Activated CD4-positive, alpha-beta memory T cell treated with anti-CD3 and anti-CD28 coated beads for 36 hours (primary cell): ENCODE measurements at regions not wholly inside any gene's neighbourhood (a gene's known extent, or its start where the extent isn't known, plus 50 kb on each side); places are given as distances from the start of the nearest gene placed in this dataset.
"Not testable (repeated sequence)": the region's sequence is repeated elsewhere in the genome, so short reads cannot be mapped to it uniquely, and the experiment has no call there.

ENCODE experiments used
- CTCF ChIA-PET: fragments of 350-600 bp; sonication (Branson Sonifier 250); formaldehyde crosslinking; loops from one replicate; lab custom pipeline; 2021; ENCODE audit warnings: antibody characterized with exemption, inconsistent platforms; lab: Charles Lee
- POLR2A ChIA-PET: fragments of 350-600 bp; sonication (Branson Sonifier 250); formaldehyde crosslinking; loops from one replicate; lab custom pipeline; 2021; ENCODE audit warnings: antibody characterized with exemption; lab: Charles Lee
- DNase-seq: peaks from one replicate; pipeline ENCODE4 v3.0.0-alpha.2; 2020
- H3K27ac Mint-ChIP-seq: one replicate; pipeline ENCODE4 v1.8.0; 2021; ENCODE audit warnings: mixed read lengths
- H3K27me3 Mint-ChIP-seq: one replicate; pipeline ENCODE4 v1.8.0; 2021; ENCODE audit warnings: mixed read lengths
- H3K36me3 Mint-ChIP-seq: one replicate; pipeline ENCODE4 v1.8.0; 2021; ENCODE audit warnings: mixed read lengths
- H3K4me1 Mint-ChIP-seq: one replicate; pipeline ENCODE4 v1.8.0; 2021; ENCODE audit warnings: low read depth, mixed read lengths
- H3K4me3 Mint-ChIP-seq: one replicate; pipeline ENCODE4 v1.8.0; 2021; ENCODE audit warnings: mild to moderate bottlenecking, mixed read lengths
- H3K9me3 Mint-ChIP-seq: one replicate; pipeline ENCODE4 v1.8.0; 2021; ENCODE audit warnings: mixed read lengths
- intact Hi-C: fragments of 100-400 bp; cut with micrococcal nuclease; formaldehyde crosslinking; loops from one replicate; pipeline ENCODE4 v1.15.1; 2023

DNA sequence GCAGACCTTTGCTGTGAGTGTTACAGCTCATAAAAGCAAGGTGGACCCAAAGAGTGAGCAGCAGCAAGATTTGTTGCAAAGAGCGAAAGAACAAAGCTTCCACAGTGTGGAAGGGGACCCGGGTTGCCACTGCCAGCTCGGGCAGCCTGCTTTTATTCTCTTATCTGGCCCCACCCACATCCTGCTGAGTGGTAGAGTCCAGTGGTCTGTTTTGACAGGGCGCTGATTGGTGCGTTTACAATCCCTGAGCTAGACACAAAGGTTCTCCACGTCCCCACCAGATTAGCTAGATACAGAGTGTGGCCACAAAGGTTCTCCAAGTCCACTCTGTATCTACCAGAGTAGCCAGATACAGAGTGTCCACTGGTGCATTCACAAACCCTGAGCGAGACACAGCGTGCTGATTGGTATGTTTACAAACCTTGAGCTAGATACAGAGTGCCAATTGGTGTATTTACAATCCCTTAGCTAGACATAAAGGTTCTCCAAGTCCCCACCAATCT, 86.2 kb upstream of the C15orf39 start:
- H3K4me3 Mint-ChIP-seq, POLR2A ChIA-PET, H3K36me3 Mint-ChIP-seq, H3K27ac Mint-ChIP-seq, H3K27me3 Mint-ChIP-seq, H3K4me1 Mint-ChIP-seq, CTCF ChIA-PET, DNase-seq, intact Hi-C loops: not testable (repeated sequence)
- peaks cover 14% of the 10 kb centered on the region for H3K9me3 Mint-ChIP-seq

DNA sequence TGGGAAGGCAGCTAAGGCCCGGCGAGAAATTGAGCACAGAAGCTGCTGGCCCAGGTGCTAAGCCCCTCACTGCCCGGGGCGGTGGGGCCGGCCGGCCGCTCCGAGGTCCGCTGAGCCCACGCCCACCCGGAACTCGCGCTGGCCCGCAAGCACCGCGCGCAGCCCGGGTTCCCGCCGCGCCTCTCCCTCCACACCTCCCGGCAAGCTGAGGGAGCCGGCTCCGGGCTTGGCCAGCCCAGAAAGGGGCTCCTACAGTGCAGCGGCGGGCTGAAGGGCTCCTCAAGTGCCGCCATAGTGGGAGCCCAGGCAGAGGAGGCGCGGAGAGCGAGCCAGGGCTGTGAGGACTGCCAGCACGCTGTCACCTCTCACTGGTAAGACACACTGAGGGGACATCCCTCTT, 85.5 kb upstream of the C15orf39 start:
- H3K4me3 Mint-ChIP-seq, H3K4me1 Mint-ChIP-seq, CTCF ChIA-PET, H3K27ac Mint-ChIP-seq, H3K36me3 Mint-ChIP-seq, POLR2A ChIA-PET, DNase-seq, intact Hi-C loops, H3K27me3 Mint-ChIP-seq: not testable (repeated sequence)
- peaks cover 14% of the 10 kb centered on the region for H3K9me3 Mint-ChIP-seq

DNA sequence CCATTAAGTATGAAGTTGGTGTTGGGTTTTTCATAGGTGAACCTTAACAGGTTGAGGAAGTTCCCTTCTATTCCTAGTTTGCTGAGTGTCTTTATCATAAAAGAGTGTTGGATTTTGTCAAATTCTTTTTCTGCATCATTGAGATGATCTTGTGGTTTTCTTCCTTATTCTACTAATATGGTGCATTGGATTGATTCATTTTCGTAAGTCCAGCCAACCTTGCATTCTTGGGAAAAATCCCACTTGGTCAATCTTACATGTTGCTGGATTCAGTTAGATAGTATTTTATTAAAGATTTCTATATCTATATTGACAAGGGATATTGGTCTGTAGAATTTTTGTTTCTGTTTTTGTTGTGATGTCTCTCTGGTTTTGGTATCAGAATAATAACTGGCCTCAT, 83.7 kb upstream of the C15orf39 start:
- ChIA-PET POLR2A (no interaction called here), CTCF (no interaction called here)
- Mint-ChIP-seq H3K4me1 (no peaks in the 10 kb centered on the region), H3K4me3 (no peak overlapping the region), H3K27me3 (no peaks in the 10 kb centered on the region), H3K27ac (no peak overlapping the region), H3K36me3 (peaks cover 4% of the 10 kb centered on the region), H3K9me3 (peaks cover 9% of the 10 kb centered on the region)
- intact Hi-C loops, result no loop called here
- DNase-seq, result no peak

- H3K27ac Mint-ChIP-seq, H3K27me3 Mint-ChIP-seq, H3K9me3 Mint-ChIP-seq, DNase-seq, CTCF ChIA-PET, H3K4me1 Mint-ChIP-seq, H3K4me3 Mint-ChIP-seq, H3K36me3 Mint-ChIP-seq, intact Hi-C loops, POLR2A ChIA-PET: not testable (repeated sequence)
Measured at GRCh38 chr15:75119312-75119711, 82.4 kb upstream of the C15orf39 start.

- no peaks in the 10 kb centered on the region for H3K27me3 Mint-ChIP-seq
- intact Hi-C loops, result no loop called here
- ChIA-PET POLR2A (no interaction called here), CTCF (no interaction called here)
- no peaks in the 10 kb centered on the region for H3K4me1 Mint-ChIP-seq
- H3K27ac Mint-ChIP-seq, result no peak overlapping the region
- H3K36me3 Mint-ChIP-seq, result no peaks in the 10 kb centered on the region
- no peak for DNase-seq
- H3K9me3 Mint-ChIP-seq, result no peaks in the 10 kb centered on the region
- no peak overlapping the region for H3K4me3 Mint-ChIP-seq
Measured at GRCh38 chr15:75121491-75121890, 80.2 kb upstream of the C15orf39 start.

DNA sequence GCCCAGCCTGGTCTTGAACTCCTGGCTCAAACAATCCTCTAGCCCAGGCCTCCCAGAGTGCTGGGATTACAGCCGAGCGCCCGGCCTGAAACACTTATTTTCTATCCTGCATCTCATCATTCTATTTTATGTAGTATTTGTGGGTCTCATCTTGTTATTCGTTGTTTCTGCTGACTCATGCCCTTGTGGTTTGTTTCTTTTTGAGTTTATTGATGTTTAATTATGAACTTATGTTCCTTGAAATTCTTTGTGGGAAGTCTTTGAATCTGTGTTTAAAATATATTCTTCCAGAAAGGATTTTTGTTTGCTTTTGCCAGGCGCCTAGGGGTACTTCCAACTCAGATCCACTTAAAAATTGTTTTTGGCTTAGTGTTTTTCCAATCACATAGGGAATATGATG, 78.3 kb upstream of the C15orf39 start:
- no peak overlapping the region for H3K27ac Mint-ChIP-seq
- ChIA-PET POLR2A (no interaction called here), CTCF (no interaction called here)
- no peaks in the 10 kb centered on the region for H3K4me1 Mint-ChIP-seq
- no peak for DNase-seq
- intact Hi-C loops, result no loop called here
- no peaks in the 10 kb centered on the region for H3K36me3 Mint-ChIP-seq
- H3K9me3 Mint-ChIP-seq, result no peaks in the 10 kb centered on the region
- H3K4me3 Mint-ChIP-seq, result no peak overlapping the region
- no peaks in the 10 kb centered on the region for H3K27me3 Mint-ChIP-seq

DNA sequence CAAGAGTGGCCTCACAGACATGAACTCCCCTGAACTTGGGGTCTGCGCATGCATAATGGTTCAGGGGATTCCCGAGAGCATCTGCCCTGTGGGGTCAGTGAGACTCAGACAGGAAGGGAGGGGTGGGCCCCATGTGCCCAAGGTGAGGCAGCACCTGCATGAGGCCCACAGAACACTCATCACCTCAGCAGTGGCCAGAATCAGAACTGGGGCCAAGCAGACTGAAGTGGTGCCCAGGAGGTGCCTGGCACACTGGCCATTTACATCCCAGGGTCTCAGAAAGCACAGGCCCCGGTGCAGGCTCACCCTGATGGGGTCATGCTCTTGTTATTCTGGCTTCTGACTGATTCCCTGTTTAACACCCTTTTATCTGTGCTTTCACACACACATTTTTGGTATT, 77.4 kb upstream of the C15orf39 start:
- H3K9me3 Mint-ChIP-seq, H3K4me3 Mint-ChIP-seq, DNase-seq, CTCF ChIA-PET, POLR2A ChIA-PET, H3K4me1 Mint-ChIP-seq, H3K27me3 Mint-ChIP-seq, H3K27ac Mint-ChIP-seq, intact Hi-C loops, H3K36me3 Mint-ChIP-seq: not testable (repeated sequence)

DNA sequence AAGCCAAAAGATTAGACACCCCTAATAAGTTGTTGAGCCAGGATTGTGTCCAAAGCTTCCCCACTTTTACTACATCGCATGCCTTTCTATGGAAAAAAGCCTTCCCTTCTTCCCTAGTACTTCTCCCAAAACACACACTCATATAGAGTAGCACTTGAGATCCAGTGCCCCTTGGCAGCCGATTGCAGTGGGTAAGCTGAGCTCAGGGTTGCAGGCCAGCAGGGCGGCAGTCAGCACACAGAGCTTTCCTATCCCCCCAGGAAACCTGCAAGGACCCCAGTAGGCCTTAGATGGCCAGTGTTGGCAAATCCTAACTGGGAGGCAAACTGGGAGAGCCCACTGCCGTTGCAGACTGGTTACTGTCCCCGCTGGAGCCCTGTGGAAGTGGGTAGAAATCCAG, 75.7 kb upstream of the C15orf39 start:
- peaks cover 7% of the 10 kb centered on the region for H3K27me3 Mint-ChIP-seq
- DNase-seq, result no peak
- ChIA-PET POLR2A (no interaction called here), CTCF (interaction anchor here (0.6 kb wide), 1 partner anchor 16 kb away, joined by 4 read pairs; no protein-coding TSS in a partner anchor)
- H3K4me1 Mint-ChIP-seq, result peaks cover 5% of the 10 kb centered on the region
- H3K4me3 Mint-ChIP-seq, result no peak overlapping the region
- no peaks in the 10 kb centered on the region for H3K36me3 Mint-ChIP-seq
- no peaks in the 10 kb centered on the region for H3K9me3 Mint-ChIP-seq
- intact Hi-C loops, result no loop called here
- H3K27ac Mint-ChIP-seq, result no peak overlapping the region

DNA sequence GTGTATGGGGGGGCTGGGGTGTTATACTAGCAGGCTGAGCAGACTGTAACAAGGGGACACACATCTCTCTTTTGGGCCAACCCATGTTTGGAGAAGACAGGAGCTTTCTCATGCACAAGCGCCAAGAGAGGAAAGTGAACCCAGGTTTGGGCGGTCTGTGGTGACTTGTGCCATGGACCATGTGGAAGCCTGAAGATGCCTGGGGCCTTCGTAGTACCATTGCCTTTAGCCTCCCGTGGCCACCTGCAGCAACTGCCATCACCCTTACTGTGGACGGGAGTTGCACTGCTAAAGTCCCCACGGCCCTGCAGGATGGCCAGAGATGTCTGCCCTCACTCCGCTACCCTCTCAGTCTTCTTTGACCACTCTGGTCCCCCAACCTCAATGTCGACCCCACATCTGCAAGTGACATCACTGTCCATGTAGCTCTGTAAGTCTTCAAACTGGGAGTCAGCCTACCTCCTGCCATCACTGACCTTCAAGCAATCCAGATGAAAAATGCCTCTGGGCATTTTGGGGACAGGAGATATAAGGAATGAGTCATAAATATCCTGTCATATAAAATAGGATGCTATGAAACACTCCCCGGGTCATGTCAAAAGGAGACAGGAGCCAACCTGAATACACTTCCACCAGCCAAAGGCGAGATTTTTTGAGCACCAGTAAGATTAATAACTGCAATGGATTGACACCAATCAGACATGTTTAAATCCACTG, 74.7 kb upstream of the C15orf39 start:
- Mint-ChIP-seq H3K4me1 (peaks cover 10% of the 10 kb centered on the region), H3K36me3 (no peaks in the 10 kb centered on the region), H3K4me3 (no peak overlapping the region), H3K9me3 (no peaks in the 10 kb centered on the region), H3K27me3 (peaks cover 7% of the 10 kb centered on the region), H3K27ac (no peak overlapping the region)
- ChIA-PET CTCF (no interaction called here), POLR2A (no interaction called here)
- intact Hi-C loops, result no loop called here
- DNase-seq, result no peak

- Mint-ChIP-seq H3K4me1 (peaks cover 10% of the 10 kb centered on the region), H3K9me3 (no peaks in the 10 kb centered on the region), H3K27me3 (peaks cover 7% of the 10 kb centered on the region), H3K4me3 (no peak overlapping the region), H3K27ac (no peak overlapping the region), H3K36me3 (no peaks in the 10 kb centered on the region)
- DNase-seq, result no peak
- ChIA-PET POLR2A (interaction anchor here (0.6 to 0.7 kb wide), 3 partner anchors 22 to 187 kb away, joined by 3 to 5 read pairs (median 3); no protein-coding TSS in a partner anchor), CTCF (interaction anchor here (0.6 to 2.7 kb wide), 5 partner anchors 21 to 166 kb away, joined by 3 to 9 read pairs (median 4); no protein-coding TSS in a partner anchor)
- intact Hi-C loops, result no loop called here
Measured at GRCh38 chr15:75129788-75130187, 71.9 kb upstream of the C15orf39 start.

GRCh38 chr15:75131269-75131643, 70.4 kb upstream of the C15orf39 start:
- ChIA-PET CTCF (interaction anchor here (0.9 to 2.7 kb wide), 4 partner anchors 17 to 73 kb away, joined by 4 to 9 read pairs (median 6); partner anchors contain the start of gene C15orf39), POLR2A (interaction anchor here (0.7 to 1.2 kb wide), 3 partner anchors 23 to 840 kb away, joined by 3 to 5 read pairs (median 4); no protein-coding TSS in a partner anchor)
- no peak for DNase-seq
- Mint-ChIP-seq H3K4me1 (peaks cover 10% of the 10 kb centered on the region), H3K9me3 (no peaks in the 10 kb centered on the region), H3K36me3 (no peaks in the 10 kb centered on the region), H3K27me3 (peaks cover 7% of the 10 kb centered on the region), H3K4me3 (no peak overlapping the region), H3K27ac (no peak overlapping the region)
- intact Hi-C loops, result loop anchor here (1.0 kb wide), 3 partner anchors 23 to 64 kb away; no protein-coding TSS in a partner anchor

GRCh38 chr15:75134748-75135147, 66.9 kb upstream of the C15orf39 start:
- CTCF ChIA-PET, result no interaction called here
- Mint-ChIP-seq H3K27me3 (peaks cover 7% of the 10 kb centered on the region), H3K4me1 (peaks cover 10% of the 10 kb centered on the region), H3K27ac (no peak overlapping the region), H3K4me3 (no peak overlapping the region), H3K36me3 (no peaks in the 10 kb centered on the region), H3K9me3 (no peaks in the 10 kb centered on the region)
- intact Hi-C loops, result no loop called here
- DNase-seq, result no peak
- POLR2A ChIA-PET, result no interaction called here

DNA sequence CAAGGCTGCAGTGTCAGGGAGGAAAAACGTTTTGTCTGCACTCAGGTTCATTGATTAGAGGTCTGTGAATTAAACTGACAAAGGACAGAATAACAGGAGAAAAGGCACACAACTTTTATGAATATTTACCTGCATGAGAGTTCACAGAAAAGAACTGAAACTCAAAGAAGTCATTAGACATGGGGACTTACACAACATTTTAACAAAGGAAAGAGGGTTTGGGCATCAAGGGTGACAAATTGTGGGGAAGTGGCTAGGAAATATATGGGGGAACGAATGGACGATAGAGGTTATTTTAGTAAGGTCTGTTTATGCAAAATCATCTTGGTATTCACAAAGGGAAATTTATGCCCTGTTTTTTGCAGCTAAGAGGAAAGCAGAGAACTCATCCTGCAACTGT, 65.6 kb upstream of the C15orf39 start:
- CTCF ChIA-PET, result no interaction called here

More for the DNA sequence above, 65.6 kb upstream of the C15orf39 start:
- peaks cover 6% of the 10 kb centered on the region for H3K27me3 Mint-ChIP-seq
- intact Hi-C loops, result no loop called here
- H3K9me3 Mint-ChIP-seq, result peaks cover 7% of the 10 kb centered on the region
- no peak for DNase-seq
- peaks cover 4% of the 10 kb centered on the region for H3K36me3 Mint-ChIP-seq
- no peak overlapping the region for H3K4me3 Mint-ChIP-seq
- H3K27ac Mint-ChIP-seq, result no peak overlapping the region
- POLR2A ChIA-PET, result no interaction called here
- peaks cover 3% of the 10 kb centered on the region for H3K4me1 Mint-ChIP-seq
